ENCODE measurements at regions not wholly inside any gene's neighbourhood (a gene's known extent, or its start where the extent isn't known, plus 50 kb on each side); places are given as distances from the start of the nearest gene placed in this dataset.

DNA sequence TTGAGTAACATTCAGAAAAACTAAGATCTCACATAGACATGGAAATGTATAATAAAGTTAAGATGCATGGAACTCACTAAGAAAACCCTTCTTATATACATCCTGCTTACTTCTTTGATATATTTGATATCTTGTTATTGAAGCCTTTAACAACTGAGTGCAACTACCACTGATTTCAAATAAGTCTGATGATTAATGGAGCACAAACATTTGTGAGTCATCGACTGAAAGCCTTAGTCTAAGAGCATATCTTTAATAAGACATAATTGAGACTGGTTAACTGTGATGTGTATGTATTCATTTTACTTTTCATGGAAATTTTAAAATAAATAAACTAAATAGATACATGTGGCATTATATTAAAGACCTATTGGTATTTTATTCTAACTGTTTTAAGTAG lies 740.5 kb downstream of the EPHA3 start:
- H3K36me3 ChIP-seq (replicated peaks in 1 of 2; ENCODE audit: control insufficient read depth in 1 of 2, insufficient read depth in 2 of 2, low read length in 2 of 2) = no peaks in the 10 kb centered on the region
- no peak overlapping the region for H3K9ac ChIP-seq (ENCODE audit: insufficient read depth, low read length, poor library complexity, severe bottlenecking)
- TF ChIP-seq, protein P1, sequence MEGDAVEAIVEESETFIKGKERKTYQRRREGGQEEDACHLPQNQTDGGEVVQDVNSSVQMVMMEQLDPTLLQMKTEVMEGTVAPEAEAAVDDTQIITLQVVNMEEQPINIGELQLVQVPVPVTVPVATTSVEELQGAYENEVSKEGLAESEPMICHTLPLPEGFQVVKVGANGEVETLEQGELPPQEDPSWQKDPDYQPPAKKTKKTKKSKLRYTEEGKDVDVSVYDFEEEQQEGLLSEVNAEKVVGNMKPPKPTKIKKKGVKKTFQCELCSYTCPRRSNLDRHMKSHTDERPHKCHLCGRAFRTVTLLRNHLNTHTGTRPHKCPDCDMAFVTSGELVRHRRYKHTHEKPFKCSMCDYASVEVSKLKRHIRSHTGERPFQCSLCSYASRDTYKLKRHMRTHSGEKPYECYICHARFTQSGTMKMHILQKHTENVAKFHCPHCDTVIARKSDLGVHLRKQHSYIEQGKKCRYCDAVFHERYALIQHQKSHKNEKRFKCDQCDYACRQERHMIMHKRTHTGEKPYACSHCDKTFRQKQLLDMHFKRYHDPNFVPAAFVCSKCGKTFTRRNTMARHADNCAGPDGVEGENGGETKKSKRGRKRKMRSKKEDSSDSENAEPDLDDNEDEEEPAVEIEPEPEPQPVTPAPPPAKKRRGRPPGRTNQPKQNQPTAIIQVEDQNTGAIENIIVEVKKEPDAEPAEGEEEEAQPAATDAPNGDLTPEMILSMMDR (IDR thresholded peaks at IDR 0.05) = no peak
- Mint-ChIP-seq H3K4me3 (no peak overlapping the region), H3K36me3 (no peaks in the 10 kb centered on the region), H3K4me1 (no peaks in the 10 kb centered on the region), H3K27me3 (ENCODE audit: low read depth in 3 of 3) (no peaks in the 10 kb centered on the region), H3K9me3 (peaks cover 0 to 3% (median 0%) of the 10 kb centered on the region in 7 donors), H3K27ac (no peak overlapping the region)
- no peak overlapping the region for H3K4me2 ChIP-seq (replicated peaks; ENCODE audit: extremely low read depth, low read length, poor library complexity, severe bottlenecking)
- DNase-seq = no peak
- no peaks in the 10 kb centered on the region for H3K27me3 ChIP-seq (ENCODE audit: control insufficient read depth in 2 of 2, insufficient read depth in 2 of 2, low read length in 2 of 2)
- H3K79me2 ChIP-seq (ENCODE audit: insufficient read depth, low read length) = no peaks in the 10 kb centered on the region
- H3K4me1 ChIP-seq (ENCODE audit: control insufficient read depth in 1 of 2, insufficient read depth in 2 of 2, low read length in 2 of 2) = no peaks in the 10 kb centered on the region
- H3K4me3 ChIP-seq (replicated peaks in 1 of 3; ENCODE audit: low read depth in 2 of 3, low read length in 3 of 3) = no peak overlapping the region
- no peaks in the 10 kb centered on the region for H3K9me3 ChIP-seq (replicated peaks in 1 of 2; ENCODE audit: control insufficient read depth in 1 of 2, insufficient read depth in 1 of 2, low read length in 2 of 2)
- no peak overlapping the region for H3K27ac ChIP-seq (ENCODE audit: low read depth in 1 of 2, low read length in 2 of 2)
- no CpG with 5 or more reads among the region's 1 CpG for WGBS (ENCODE audit: insufficient coverage)
- no peak overlapping the region for H2AFZ ChIP-seq (ENCODE audit: insufficient read depth, low read depth, low read length, poor library complexity, severe bottlenecking)
- no peaks in the 10 kb centered on the region for H4K20me1 ChIP-seq (ENCODE audit: insufficient read depth, low read length)
- intact Hi-C loops (cut with micrococcal nuclease) = no loop called here

DNA sequence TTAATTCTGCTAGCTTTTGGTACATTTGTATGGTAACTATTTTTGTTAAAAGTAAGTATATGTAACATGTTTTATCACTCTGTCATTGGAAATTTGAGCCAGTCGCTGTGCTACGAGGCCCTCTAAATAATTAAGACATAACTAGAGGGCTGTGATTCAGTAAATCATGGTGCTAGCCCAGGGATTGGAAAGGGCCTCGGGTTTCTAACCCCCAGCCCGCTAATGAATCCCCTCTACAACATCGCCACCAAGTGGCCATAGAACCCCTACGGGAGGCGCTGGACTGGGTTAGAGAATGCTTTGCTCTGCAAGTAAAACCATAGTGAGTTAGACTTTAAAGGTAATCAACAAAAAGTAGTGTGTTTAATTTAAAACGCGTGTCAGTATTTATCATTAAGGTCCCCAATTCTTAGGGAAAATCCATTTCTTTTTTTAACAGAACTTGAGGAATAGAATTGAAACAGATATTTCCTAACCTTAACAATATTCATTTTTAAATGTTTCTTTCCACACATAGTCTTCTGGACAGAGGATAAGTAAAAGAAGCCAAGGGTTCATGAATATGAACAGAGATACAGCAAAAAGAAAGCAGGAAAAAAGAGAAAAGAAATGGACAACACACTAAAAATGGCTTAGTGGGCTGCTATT lies 744.7 kb downstream of the EPHA3 start:
- Mint-ChIP-seq H3K36me3 (no peaks in the 10 kb centered on the region), H3K4me3 (no peak overlapping the region), H3K4me1 (no peaks in the 10 kb centered on the region), H3K27me3 (ENCODE audit: low read depth in 3 of 3) (no peaks in the 10 kb centered on the region), H3K9me3 (peaks cover 0 to 5% (median 0%) of the 10 kb centered on the region in 7 donors), H3K27ac (no peak overlapping the region)
- no peaks in the 10 kb centered on the region for H3K4me1 ChIP-seq (ENCODE audit: control insufficient read depth in 1 of 2, insufficient read depth in 2 of 2, low read length in 2 of 2)
- no peak overlapping the region for H3K4me2 ChIP-seq (replicated peaks; ENCODE audit: extremely low read depth, low read length, poor library complexity, severe bottlenecking)
- H2AFZ ChIP-seq (ENCODE audit: insufficient read depth, low read depth, low read length, poor library complexity, severe bottlenecking) = no peak overlapping the region
- no peaks in the 10 kb centered on the region for H3K79me2 ChIP-seq (ENCODE audit: insufficient read depth, low read length)
- no peak overlapping the region for H3K9ac ChIP-seq (ENCODE audit: insufficient read depth, low read length, poor library complexity, severe bottlenecking)
- no peak overlapping the region for H3K4me3 ChIP-seq (replicated peaks in 1 of 3; ENCODE audit: low read depth in 2 of 3, low read length in 3 of 3)
- H3K9me3 ChIP-seq (replicated peaks in 1 of 2; ENCODE audit: control insufficient read depth in 1 of 2, insufficient read depth in 1 of 2, low read length in 2 of 2) = no peaks in the 10 kb centered on the region
- no peak for DNase-seq
- H3K27me3 ChIP-seq (ENCODE audit: control insufficient read depth in 2 of 2, insufficient read depth in 2 of 2, low read length in 2 of 2) = no peaks in the 10 kb centered on the region
- no peaks in the 10 kb centered on the region for H4K20me1 ChIP-seq (ENCODE audit: insufficient read depth, low read length)
- no peaks in the 10 kb centered on the region for H3K36me3 ChIP-seq (replicated peaks in 1 of 2; ENCODE audit: control insufficient read depth in 1 of 2, insufficient read depth in 2 of 2, low read length in 2 of 2)
- TF ChIP-seq, protein P1 (IDR thresholded peaks at IDR 0.05) = no peak
- no CpG with 5 or more reads among the region's 9 CpGs for WGBS (ENCODE audit: insufficient coverage)
- intact Hi-C loops (cut with micrococcal nuclease) = no loop called here
- no peak overlapping the region for H3K27ac ChIP-seq (ENCODE audit: low read depth in 1 of 2, low read length in 2 of 2)
